ENCODE measurements at regions not wholly inside any gene's neighbourhood (a gene's known extent, or its start where the extent isn't known, plus 50 kb on each side); places are given as distances from the start of the nearest gene placed in this dataset.
"Not testable (repeated sequence)": the region's sequence is repeated elsewhere in the genome, so short reads cannot be mapped to it uniquely, and the experiment has no call there.

DNA sequence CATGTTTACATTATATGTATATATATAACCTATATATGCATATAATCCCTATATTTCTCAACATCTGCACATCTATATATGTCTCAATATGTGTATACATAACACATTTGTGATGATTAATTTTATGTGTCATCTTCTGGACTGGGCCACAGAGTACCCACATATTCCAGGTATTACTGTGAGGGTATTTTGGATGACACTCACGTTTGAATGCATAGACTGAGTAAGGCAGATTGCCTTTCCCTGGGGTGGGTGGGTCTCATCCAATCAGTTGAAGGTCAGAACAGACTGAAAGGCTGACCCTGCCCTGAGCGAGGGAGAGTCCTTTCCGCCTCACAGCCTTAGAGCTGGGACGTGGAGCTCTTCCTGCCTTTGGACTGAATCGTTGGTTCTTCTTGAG lies 295.2 kb upstream of the PFKP start:
- WGBS (ENCODE audit: insufficient coverage, low lambda C conversion rate): no CpG with 5 or more reads among the region's 5 CpGs
- no peaks in the 10 kb centered on the region for H3K36me3 ChIP-seq (ENCODE audit: control insufficient read depth, insufficient read depth, low read length)
- no peaks in the 10 kb centered on the region for H3K9me3 ChIP-seq (ENCODE audit: control insufficient read depth, low read depth, low read length)
- H3K27me3 ChIP-seq (ENCODE audit: control insufficient read depth, insufficient read depth, low read length): peaks cover 2% of the 10 kb centered on the region
- DNase-seq: no peak
- no peak overlapping the region for H3K27ac ChIP-seq (ENCODE audit: low read length)
- no peaks in the 10 kb centered on the region for H3K4me1 ChIP-seq (ENCODE audit: control insufficient read depth, insufficient read depth, low read length)
- H3K4me3 ChIP-seq (ENCODE audit: low read length): no peak overlapping the region

DNA sequence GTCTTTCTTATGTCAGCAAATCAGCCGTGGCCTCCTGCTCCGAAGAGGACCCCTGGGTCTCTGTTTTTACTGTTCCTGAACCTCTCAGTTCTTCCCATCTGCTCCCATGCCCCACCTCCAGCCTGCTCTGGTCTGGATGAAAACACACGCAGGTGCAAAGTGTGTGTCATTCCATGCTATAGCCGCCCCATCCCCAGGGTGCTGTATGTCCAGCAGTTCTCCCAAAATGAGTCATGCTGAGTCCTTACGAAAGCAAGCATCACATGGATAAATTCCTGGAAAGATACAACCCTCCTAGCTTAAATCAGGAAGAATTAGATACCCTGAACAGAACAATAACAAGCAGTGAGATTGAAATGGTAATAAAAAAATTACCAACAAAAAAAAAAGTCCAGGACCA lies 300.1 kb upstream of the PFKP start:
- H3K4me1 ChIP-seq (ENCODE audit: control insufficient read depth, insufficient read depth, low read length); DNase-seq; H3K9me3 ChIP-seq (ENCODE audit: control insufficient read depth, low read depth, low read length); H3K36me3 ChIP-seq (ENCODE audit: control insufficient read depth, insufficient read depth, low read length); H3K27ac ChIP-seq (ENCODE audit: low read length); H3K27me3 ChIP-seq (ENCODE audit: control insufficient read depth, insufficient read depth, low read length); H3K4me3 ChIP-seq (ENCODE audit: low read length): not testable (repeated sequence)
- 100% methylated on average over 1 of the region's 5 CpGs for WGBS (ENCODE audit: insufficient coverage, low lambda C conversion rate)

DNA sequence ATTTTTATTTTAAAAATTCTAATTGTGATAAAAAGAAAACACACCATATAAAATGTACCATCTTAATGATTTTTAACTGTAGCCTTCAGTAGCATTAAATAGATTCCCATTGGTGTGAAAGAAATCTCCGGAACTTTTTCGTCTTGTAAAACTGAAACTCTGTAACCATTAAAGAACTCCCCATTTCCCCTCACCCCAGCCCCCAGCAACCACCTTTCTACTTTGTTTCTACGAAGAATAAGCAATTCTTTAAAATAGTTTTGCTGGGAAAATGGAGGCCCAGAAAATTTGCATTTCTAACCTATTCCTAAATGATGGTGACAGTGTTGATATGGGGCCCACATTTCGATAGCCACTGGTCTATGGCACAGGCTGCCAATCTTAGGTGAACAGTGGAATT lies 305.4 kb upstream of the PFKP start:
- 100% methylated on average over 2 of the region's 4 CpGs for whole genome bisulfite sequencing (ENCODE audit: insufficient coverage, low lambda C conversion rate)
- Histone ChIP-seq H3K27ac (ENCODE audit: low read length) (no peak overlapping the region), H3K27me3 (ENCODE audit: control insufficient read depth, insufficient read depth, low read length) (no peaks in the 10 kb centered on the region), H3K4me3 (ENCODE audit: low read length) (no peak overlapping the region), H3K36me3 (ENCODE audit: control insufficient read depth, insufficient read depth, low read length) (no peaks in the 10 kb centered on the region), H3K9me3 (ENCODE audit: control insufficient read depth, low read depth, low read length) (no peaks in the 10 kb centered on the region), H3K4me1 (ENCODE audit: control insufficient read depth, insufficient read depth, low read length) (no peaks in the 10 kb centered on the region)
- no peak for DNase-seq

DNA sequence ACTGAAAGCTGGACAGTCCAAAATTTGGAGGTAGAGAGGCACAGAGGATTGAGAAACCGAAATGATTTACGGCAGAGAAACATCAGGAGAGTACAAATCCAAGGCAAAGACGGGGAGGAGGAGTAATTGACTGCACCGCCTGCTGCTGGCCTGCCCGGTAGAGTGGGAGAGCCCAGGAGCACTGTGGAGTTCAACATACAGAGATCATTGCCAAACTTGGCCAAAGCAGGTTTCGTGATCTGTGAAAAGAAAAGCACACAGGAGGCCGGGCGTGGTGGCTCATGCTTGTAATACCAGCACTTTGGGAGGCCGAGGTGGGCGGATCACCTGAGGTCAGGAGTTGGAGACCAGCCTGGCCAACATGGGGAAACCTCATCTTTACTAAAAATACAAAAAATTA lies 306.0 kb upstream of the PFKP start:
- WGBS (ENCODE audit: insufficient coverage, low lambda C conversion rate): 89% methylated on average over 3 of the region's 10 CpGs
- DNase-seq: no peak
- Histone ChIP-seq H3K9me3 (ENCODE audit: control insufficient read depth, low read depth, low read length) (no peaks in the 10 kb centered on the region), H3K36me3 (ENCODE audit: control insufficient read depth, insufficient read depth, low read length) (no peaks in the 10 kb centered on the region), H3K4me1 (ENCODE audit: control insufficient read depth, insufficient read depth, low read length) (no peaks in the 10 kb centered on the region), H3K27me3 (ENCODE audit: control insufficient read depth, insufficient read depth, low read length) (no peaks in the 10 kb centered on the region), H3K27ac (ENCODE audit: low read length) (no peak overlapping the region), H3K4me3 (ENCODE audit: low read length) (no peak overlapping the region)

DNA sequence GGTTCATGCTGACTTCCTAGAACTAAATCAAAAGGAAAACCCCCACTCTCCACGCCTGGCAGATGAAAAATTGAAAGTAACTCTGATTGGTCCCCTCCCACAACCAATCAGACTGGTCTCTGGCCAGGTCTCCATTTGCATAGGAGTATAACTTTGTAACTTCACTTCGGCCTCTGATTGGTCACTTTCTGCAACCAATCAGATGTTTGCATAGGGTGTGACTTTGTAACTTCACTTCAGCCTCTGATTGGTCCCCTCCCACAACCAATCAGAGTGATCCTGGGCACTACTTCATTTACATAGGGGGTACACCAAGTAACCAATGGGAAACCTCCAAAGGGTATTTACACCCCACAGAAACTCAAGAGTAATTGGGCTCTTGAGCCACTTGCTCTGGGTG lies 306.6 kb upstream of the PFKP start:
- H3K4me3 ChIP-seq (ENCODE audit: low read length): no peak overlapping the region
- no peaks in the 10 kb centered on the region for H3K4me1 ChIP-seq (ENCODE audit: control insufficient read depth, insufficient read depth, low read length)
- H3K36me3 ChIP-seq (ENCODE audit: control insufficient read depth, insufficient read depth, low read length): no peaks in the 10 kb centered on the region
- WGBS (ENCODE audit: insufficient coverage, low lambda C conversion rate): no CpG with 5 or more reads among the region's 2 CpGs
- no peaks in the 10 kb centered on the region for H3K27me3 ChIP-seq (ENCODE audit: control insufficient read depth, insufficient read depth, low read length)
- no peak overlapping the region for H3K27ac ChIP-seq (ENCODE audit: low read length)
- no peaks in the 10 kb centered on the region for H3K9me3 ChIP-seq (ENCODE audit: control insufficient read depth, low read depth, low read length)
- DNase-seq: no peak

DNA sequence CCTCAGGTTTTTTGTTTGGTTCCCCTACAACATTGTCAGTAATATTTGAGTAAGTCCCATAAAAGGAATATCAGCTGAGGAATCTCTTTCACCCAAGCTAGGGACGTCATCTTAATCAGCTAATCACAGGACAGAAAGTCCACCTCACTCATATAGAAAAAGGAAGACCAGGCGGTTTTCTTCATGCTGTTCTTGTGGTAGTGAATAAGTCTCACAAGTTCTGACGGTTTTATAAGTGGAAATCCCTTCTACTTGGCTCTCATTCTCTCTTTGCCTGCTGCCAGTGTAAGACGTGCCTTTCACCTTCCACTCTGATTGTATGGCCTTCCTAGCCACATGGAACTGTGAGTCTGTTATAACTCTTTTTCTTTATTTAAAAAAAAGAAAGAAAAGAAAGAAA lies 308.1 kb upstream of the PFKP start:
- no peaks in the 10 kb centered on the region for H3K4me1 ChIP-seq (ENCODE audit: control insufficient read depth, insufficient read depth, low read length)
- no peaks in the 10 kb centered on the region for H3K27me3 ChIP-seq (ENCODE audit: control insufficient read depth, insufficient read depth, low read length)
- 20% methylated on average over 1 of the region's 4 CpGs for WGBS (ENCODE audit: insufficient coverage, low lambda C conversion rate)
- no peaks in the 10 kb centered on the region for H3K9me3 ChIP-seq (ENCODE audit: control insufficient read depth, low read depth, low read length)
- no peak overlapping the region for H3K4me3 ChIP-seq (ENCODE audit: low read length)
- H3K36me3 ChIP-seq (ENCODE audit: control insufficient read depth, insufficient read depth, low read length): no peaks in the 10 kb centered on the region
- no peak overlapping the region for H3K27ac ChIP-seq (ENCODE audit: low read length)
- no peak for DNase-seq

DNA sequence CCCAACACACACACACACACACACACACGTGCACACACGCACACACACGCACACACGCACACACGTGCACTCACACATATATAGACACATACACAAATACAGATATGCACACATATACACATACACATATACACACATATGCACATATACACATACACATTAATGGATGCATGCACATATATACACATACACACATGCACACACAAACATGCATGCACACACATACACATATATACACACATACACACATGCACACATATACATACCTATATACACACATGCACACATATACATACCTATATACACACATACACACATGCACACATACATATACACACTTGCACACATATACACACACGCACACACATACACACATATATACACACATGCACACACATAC lies 312.4 kb upstream of the PFKP start:
- H3K9me3 ChIP-seq (ENCODE audit: control insufficient read depth, low read depth, low read length): no peaks in the 10 kb centered on the region
- WGBS (ENCODE audit: insufficient coverage, low lambda C conversion rate): no CpG with 5 or more reads among the region's 6 CpGs
- no peaks in the 10 kb centered on the region for H3K36me3 ChIP-seq (ENCODE audit: control insufficient read depth, insufficient read depth, low read length)

DNA sequence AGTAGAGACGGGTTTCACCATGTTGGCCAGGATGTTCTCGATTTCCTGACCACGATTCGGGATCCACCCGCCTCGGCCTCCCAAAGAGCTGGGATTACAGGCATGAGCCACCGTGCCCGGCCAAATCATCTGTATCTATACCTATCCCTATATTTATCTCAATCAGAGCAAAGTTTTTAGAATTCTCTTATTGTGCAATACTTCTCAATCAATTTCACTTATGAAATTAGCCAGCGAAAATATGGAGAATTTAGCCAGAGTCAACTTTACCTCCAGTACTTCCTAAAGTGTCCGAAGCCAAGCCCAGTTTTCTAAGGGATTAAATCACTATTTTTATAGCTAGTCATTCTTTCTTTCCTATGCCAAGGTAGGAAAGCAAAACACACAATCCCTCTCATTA lies 319.1 kb upstream of the PFKP start:
- Histone ChIP-seq H3K4me3 (ENCODE audit: low read length) (no peak overlapping the region), H3K4me1 (ENCODE audit: control insufficient read depth, insufficient read depth, low read length) (no peaks in the 10 kb centered on the region), H3K27me3 (ENCODE audit: control insufficient read depth, insufficient read depth, low read length) (no peaks in the 10 kb centered on the region), H3K36me3 (ENCODE audit: control insufficient read depth, insufficient read depth, low read length) (no peaks in the 10 kb centered on the region), H3K27ac (ENCODE audit: low read length) (no peak overlapping the region), H3K9me3 (ENCODE audit: control insufficient read depth, low read depth, low read length) (no peaks in the 10 kb centered on the region)
- 92% methylated on average over 2 of the region's 10 CpGs for WGBS (ENCODE audit: insufficient coverage, low lambda C conversion rate)
- no peak for DNase-seq

More for the DNA sequence above, 312.4 kb upstream of the PFKP start:
- no peaks in the 10 kb centered on the region for H3K27me3 ChIP-seq (ENCODE audit: control insufficient read depth, insufficient read depth, low read length)
- H3K4me1 ChIP-seq (ENCODE audit: control insufficient read depth, insufficient read depth, low read length): no peaks in the 10 kb centered on the region
- no peak overlapping the region for H3K27ac ChIP-seq (ENCODE audit: low read length)
- H3K4me3 ChIP-seq (ENCODE audit: low read length): no peak overlapping the region
- no peak for DNase-seq

DNA sequence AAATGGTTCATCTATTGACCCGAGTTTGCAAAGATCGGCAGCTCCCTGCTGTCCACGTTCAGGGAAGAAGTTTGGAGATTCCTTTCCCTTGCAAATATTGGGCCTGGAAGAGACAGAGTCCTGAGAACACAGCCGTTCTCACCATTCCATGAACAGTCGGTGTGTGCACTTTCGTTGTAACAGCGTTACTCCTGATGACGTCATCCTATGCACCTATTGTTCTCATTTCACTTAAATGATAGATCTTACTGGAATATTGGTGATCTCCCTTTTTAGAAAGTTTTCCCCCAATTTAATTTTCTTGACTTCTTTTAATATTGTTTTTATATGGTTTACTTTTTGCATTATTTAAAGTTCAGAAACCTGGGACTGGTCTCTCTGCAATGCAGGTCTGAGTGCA lies 320.7 kb upstream of the PFKP start:
- 96% methylated on average over 5 of the region's 8 CpGs for WGBS (ENCODE audit: insufficient coverage, low lambda C conversion rate)
- H3K4me3 ChIP-seq (ENCODE audit: low read length): no peak overlapping the region
- no peak for DNase-seq
- no peak overlapping the region for H3K27ac ChIP-seq (ENCODE audit: low read length)
- H3K4me1 ChIP-seq (ENCODE audit: control insufficient read depth, insufficient read depth, low read length): no peaks in the 10 kb centered on the region
- H3K9me3 ChIP-seq (ENCODE audit: control insufficient read depth, low read depth, low read length): no peaks in the 10 kb centered on the region
- H3K27me3 ChIP-seq (ENCODE audit: control insufficient read depth, insufficient read depth, low read length): no peaks in the 10 kb centered on the region
- no peaks in the 10 kb centered on the region for H3K36me3 ChIP-seq (ENCODE audit: control insufficient read depth, insufficient read depth, low read length)

DNA sequence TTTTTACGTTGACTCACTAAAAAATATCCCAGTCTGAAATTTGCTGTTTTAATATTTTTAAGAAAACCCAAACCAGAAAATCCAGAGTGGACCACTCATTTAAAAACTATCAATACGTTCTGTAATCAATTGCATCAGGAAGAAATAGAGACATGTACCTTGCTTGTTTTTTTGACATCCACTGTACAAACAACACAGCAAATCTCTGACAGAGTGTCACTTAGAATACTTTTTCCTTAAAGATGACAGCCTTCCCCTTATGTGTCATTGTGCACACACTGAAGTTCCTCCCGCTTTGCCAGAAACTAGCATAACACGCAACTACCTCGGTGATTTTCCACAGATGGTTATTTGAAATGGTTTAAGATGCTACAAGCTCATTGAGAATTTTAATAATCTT lies 321.7 kb upstream of the PFKP start:
- H3K36me3 ChIP-seq (ENCODE audit: control insufficient read depth, insufficient read depth, low read length): no peaks in the 10 kb centered on the region
- WGBS (ENCODE audit: insufficient coverage, low lambda C conversion rate): 40% methylated on average over 1 of the region's 5 CpGs
- H3K9me3 ChIP-seq (ENCODE audit: control insufficient read depth, low read depth, low read length): no peaks in the 10 kb centered on the region
- no peaks in the 10 kb centered on the region for H3K4me1 ChIP-seq (ENCODE audit: control insufficient read depth, insufficient read depth, low read length)
- H3K27me3 ChIP-seq (ENCODE audit: control insufficient read depth, insufficient read depth, low read length): no peaks in the 10 kb centered on the region
- H3K4me3 ChIP-seq (ENCODE audit: low read length): no peak overlapping the region
- no peak overlapping the region for H3K27ac ChIP-seq (ENCODE audit: low read length)
- DNase-seq: no peak

DNA sequence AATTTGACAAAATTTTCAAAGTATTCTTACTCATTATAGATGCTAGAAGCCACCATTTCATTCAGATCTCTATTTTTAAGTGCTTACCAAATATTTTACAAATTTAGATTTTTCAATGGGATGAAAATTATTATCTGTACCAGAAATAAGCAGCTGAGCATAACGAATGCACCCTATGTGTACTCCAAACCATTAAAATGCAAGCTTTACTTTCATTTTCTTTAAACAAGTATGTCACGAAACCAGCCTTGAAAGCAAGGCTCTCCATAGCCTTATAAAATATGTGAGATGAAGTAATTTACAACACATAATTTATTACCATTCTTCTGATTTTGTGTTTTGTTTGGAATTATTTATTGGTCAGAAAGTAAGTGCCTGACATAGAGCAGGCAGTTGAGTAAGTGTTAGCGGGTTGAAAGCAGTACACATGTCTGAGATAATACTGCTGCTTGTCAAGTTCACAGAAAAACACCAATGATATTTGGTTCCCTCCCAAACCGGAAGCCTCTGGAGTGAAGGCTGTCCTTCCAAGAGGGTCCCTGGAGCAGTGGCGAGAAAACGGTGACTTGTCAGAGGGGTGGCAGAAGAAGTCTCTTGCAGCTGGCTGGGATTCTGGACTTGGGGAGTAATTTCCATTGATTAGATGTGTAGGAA lies 322.7 kb upstream of the PFKP start:
- H3K9me3 ChIP-seq (ENCODE audit: control insufficient read depth, low read depth, low read length): no peaks in the 10 kb centered on the region
- H3K27me3 ChIP-seq (ENCODE audit: control insufficient read depth, insufficient read depth, low read length): no peaks in the 10 kb centered on the region
- H3K4me3 ChIP-seq (ENCODE audit: low read length): no peak overlapping the region
- DNase-seq: no peak
- H3K27ac ChIP-seq (ENCODE audit: low read length): no peak overlapping the region
- H3K36me3 ChIP-seq (ENCODE audit: control insufficient read depth, insufficient read depth, low read length): no peaks in the 10 kb centered on the region
- no peaks in the 10 kb centered on the region for H3K4me1 ChIP-seq (ENCODE audit: control insufficient read depth, insufficient read depth, low read length)
- WGBS (ENCODE audit: insufficient coverage, low lambda C conversion rate): 79% methylated on average over 3 of the region's 6 CpGs

All from large intestine (tissue), 3 donors.